ENCODE measurements at regions not wholly inside any gene's neighbourhood (a gene's known extent, or its start where the extent isn't known, plus 50 kb on each side); places are given as distances from the start of the nearest gene placed in this dataset.

DNA sequence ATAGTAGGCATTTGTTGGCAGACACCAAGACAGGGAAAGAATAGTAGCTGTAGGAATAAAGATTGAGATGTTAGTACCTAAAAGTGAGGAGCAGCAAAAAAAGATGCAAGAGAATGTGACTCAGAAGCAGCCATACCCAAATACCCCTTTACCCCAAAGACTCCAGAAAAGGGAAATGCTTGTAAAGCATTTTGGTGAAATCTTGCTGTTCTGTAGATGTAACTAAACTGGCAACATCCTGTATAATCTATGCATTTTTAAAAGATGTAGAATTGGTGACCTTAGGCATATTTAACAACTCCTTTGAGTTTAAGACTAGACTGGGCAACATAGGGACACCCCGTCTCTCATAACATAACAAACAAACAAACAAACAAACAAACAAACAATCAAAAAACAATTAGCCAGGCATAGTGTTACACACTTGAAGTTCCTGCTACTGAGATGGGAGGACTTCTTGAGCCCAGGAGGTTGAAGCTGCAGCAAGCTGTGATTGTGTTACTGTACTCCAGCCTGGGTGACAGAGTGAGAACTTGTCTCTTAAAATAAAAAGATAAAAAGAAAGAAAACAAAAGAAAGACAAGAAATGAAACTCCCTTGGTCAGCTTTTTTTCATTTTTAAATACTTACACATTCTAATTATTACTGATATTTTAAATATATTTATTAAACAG is 361.5 kb upstream of the KCNH8 start:
- in situ Hi-C loops (cut with MboI) (no loop called here), intact Hi-C loops (cut with micrococcal nuclease) (no loop called here)
- H3K4me1 ChIP-seq (replicated peaks in 1 of 2; ENCODE audit: control insufficient read depth in 2 of 2, insufficient read depth in 2 of 2, low read length in 2 of 2), result no peaks in the 10 kb centered on the region
- no peak overlapping the region for H3K4me3 ChIP-seq
- no peak overlapping the region for H3K9ac ChIP-seq (ENCODE audit: insufficient read depth in 1 of 2, low read depth in 2 of 2, low read length in 2 of 2)
- H3K9me1 ChIP-seq (ENCODE audit: control insufficient read depth, insufficient read depth, low read length), result no peaks in the 10 kb centered on the region
- no TSS peak for BruUV-seq (replicated peaks)
- FAIRE-seq (no peak), ATAC-seq (no peak), DNase-seq (ENCODE audit: extremely low read depth in 1 of 4, low spot score in 3 of 4) (no peak)
- CTCF ChIA-PET (ENCODE audit: low intra/inter-chr PET ratio), result no interaction called here
- no peaks in the 10 kb centered on the region for H4K20me1 ChIP-seq (replicated peaks; ENCODE audit: control insufficient read depth, insufficient read depth, low read length)
- 0% methylated on average over 1 of the region's 1 CpG for WGBS (ENCODE audit: insufficient coverage, low coverage, missing lambda C conversion rate)
- H3K79me2 ChIP-seq (ENCODE audit: control insufficient read depth, insufficient read depth, low read length), result no peaks in the 10 kb centered on the region
- no peak overlapping the region for H3K27ac ChIP-seq (ENCODE audit: extremely low read depth, low read depth, low read length)
- POLR2A ChIA-PET, result interaction anchor here (0.5 kb wide), 1 partner anchor 227 kb away, joined by 3 read pairs; no protein-coding TSS in a partner anchor
- no peak overlapping the region for H3K4me2 ChIP-seq (ENCODE audit: insufficient read depth, low read length)
- no peaks in the 10 kb centered on the region for H3K36me3 ChIP-seq (ENCODE audit: control insufficient read depth, insufficient read depth, low read length)
- H3K9me3 ChIP-seq (replicated peaks; ENCODE audit: control insufficient read depth, insufficient read depth, low read depth, low read length), result no peaks in the 10 kb centered on the region; the same call in none of the 2 replicates
- no peak for TF ChIP-seq KAT8 (IDR thresholded peaks at IDR 0.05; ENCODE audit: low read depth)
- TF ChIP-seq, protein P1, sequence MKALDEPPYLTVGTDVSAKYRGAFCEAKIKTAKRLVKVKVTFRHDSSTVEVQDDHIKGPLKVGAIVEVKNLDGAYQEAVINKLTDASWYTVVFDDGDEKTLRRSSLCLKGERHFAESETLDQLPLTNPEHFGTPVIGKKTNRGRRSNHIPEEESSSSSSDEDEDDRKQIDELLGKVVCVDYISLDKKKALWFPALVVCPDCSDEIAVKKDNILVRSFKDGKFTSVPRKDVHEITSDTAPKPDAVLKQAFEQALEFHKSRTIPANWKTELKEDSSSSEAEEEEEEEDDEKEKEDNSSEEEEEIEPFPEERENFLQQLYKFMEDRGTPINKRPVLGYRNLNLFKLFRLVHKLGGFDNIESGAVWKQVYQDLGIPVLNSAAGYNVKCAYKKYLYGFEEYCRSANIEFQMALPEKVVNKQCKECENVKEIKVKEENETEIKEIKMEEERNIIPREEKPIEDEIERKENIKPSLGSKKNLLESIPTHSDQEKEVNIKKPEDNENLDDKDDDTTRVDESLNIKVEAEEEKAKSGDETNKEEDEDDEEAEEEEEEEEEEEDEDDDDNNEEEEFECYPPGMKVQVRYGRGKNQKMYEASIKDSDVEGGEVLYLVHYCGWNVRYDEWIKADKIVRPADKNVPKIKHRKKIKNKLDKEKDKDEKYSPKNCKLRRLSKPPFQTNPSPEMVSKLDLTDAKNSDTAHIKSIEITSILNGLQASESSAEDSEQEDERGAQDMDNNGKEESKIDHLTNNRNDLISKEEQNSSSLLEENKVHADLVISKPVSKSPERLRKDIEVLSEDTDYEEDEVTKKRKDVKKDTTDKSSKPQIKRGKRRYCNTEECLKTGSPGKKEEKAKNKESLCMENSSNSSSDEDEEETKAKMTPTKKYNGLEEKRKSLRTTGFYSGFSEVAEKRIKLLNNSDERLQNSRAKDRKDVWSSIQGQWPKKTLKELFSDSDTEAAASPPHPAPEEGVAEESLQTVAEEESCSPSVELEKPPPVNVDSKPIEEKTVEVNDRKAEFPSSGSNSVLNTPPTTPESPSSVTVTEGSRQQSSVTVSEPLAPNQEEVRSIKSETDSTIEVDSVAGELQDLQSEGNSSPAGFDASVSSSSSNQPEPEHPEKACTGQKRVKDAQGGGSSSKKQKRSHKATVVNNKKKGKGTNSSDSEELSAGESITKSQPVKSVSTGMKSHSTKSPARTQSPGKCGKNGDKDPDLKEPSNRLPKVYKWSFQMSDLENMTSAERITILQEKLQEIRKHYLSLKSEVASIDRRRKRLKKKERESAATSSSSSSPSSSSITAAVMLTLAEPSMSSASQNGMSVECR (CRISPR knock-in tag; IDR thresholded peaks at IDR 0.05), result no peak
- no peak for TF ChIP-seq TCFL5 (CRISPR knock-in tag; conservative IDR thresholded peaks at IDR 0.05)
- no peak for TF ChIP-seq ZNF717 (CRISPR knock-in tag; IDR thresholded peaks at IDR 0.05)
- TF ChIP-seq SLC30A9 (CRISPR knock-in tag; IDR thresholded peaks at IDR 0.05), result no peak
- TF ChIP-seq EHMT2 (IDR thresholded peaks at IDR 0.05), result no peak
- TF ChIP-seq ZFX (CRISPR knock-in tag; IDR thresholded peaks at IDR 0.05), result no peak
- TF ChIP-seq ZNF23 (CRISPR knock-in tag; IDR thresholded peaks at IDR 0.05), result no peak
- TF ChIP-seq, protein P2, sequence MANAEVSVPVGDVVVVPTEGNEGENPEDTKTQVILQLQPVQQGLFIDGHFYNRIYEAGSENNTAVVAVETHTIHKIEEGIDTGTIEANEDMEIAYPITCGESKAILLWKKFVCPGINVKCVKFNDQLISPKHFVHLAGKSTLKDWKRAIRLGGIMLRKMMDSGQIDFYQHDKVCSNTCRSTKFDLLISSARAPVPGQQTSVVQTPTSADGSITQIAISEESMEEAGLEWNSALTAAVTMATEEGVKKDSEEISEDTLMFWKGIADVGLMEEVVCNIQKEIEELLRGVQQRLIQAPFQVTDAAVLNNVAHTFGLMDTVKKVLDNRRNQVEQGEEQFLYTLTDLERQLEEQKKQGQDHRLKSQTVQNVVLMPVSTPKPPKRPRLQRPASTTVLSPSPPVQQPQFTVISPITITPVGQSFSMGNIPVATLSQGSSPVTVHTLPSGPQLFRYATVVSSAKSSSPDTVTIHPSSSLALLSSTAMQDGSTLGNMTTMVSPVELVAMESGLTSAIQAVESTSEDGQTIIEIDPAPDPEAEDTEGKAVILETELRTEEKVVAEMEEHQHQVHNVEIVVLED (CRISPR knock-in tag; IDR thresholded peaks at IDR 0.05), result no peak
- TF ChIP-seq NCOA2 (IDR thresholded peaks at IDR 0.05; ENCODE audit: partially characterized antibody in 2 of 2), result no peak
- no peaks in the 10 kb centered on the region for H3K27me3 ChIP-seq (ENCODE audit: control insufficient read depth in 2 of 2, insufficient read depth in 2 of 2, low read length in 2 of 2)
- H2AFZ ChIP-seq (ENCODE audit: low read depth, low read length), result no peak overlapping the region

Measured in K562 (cell line).